GM12878 (cell line): ENCODE measurements at regions not wholly inside any gene's neighbourhood (a gene's known extent, or its start where the extent isn't known, plus 50 kb on each side); places are given as distances from the start of the nearest gene placed in this dataset.

Experiments
- ATAC-seq: fragments of 200-7000 bp; cut with Tn5 transposase; 3 replicates; pipeline ENCODE4 v1.9.1; 2020; ENCODE audit warnings: mild to moderate bottlenecking, moderate library complexity
- BruUV-seq: library from RNA; stranded (reverse); fragments of 400-500 nt; replicated peaks from 2 replicates; lab custom pipeline; 2021; lab: Mats Ljungman, UMichigan
- CTCF ChIA-PET: fragments of 300-600 bp; sonication (Branson Sonifier 250); formaldehyde crosslinking; extraction: SDS; loops from one replicate; lab custom pipeline; 2021; ENCODE audit warnings: inconsistent platforms; lab: Yijun Ruan, JAX
- POLR2A ChIA-PET: fragments of 350-600 bp; formaldehyde crosslinking; extraction: SDS; loops from one replicate; lab custom pipeline; 2021; ENCODE audit warnings: inconsistent platforms; lab: Charles Lee
- RAD21 ChIA-PET: fragments of 300-600 bp; sonication (Branson Sonifier 250); formaldehyde crosslinking; loops from one replicate; lab custom pipeline; 2023; ENCODE audit warnings: antibody characterized with exemption; ENCODE audit not compliant: unreplicated experiment; lab: Charles Lee
- SMC1A ChIA-PET: fragments of 300-600 bp; sonication (Branson Sonifier 250); formaldehyde crosslinking; loops from one replicate; lab custom pipeline; 2023; ENCODE audit not compliant: unreplicated experiment, uncharacterized antibody; lab: Charles Lee
- DNase-seq: peaks from one replicate; pipeline ENCODE4 v3.0.0-alpha.2; 2011; ENCODE audit warnings: low read depth, low spot score
- FAIRE-seq: peaks from 3 replicates; lab custom pipeline; 2011; peaks lifted over from hg19 to GRCh38; lab: Jason Lieb, UNC
- H2AFZ ChIP-seq: 2 replicates; pipeline ENCODE4 v1.6.0; 2011; ENCODE audit warnings: low read depth, low read length, control low read depth; ENCODE audit not compliant: control insufficient read depth
- H3K27ac ChIP-seq: 2 replicates; pipeline ENCODE4 v1.5.1; 2011; ENCODE audit warnings: control low read depth; ENCODE audit not compliant: control insufficient read depth, insufficient read depth
- H3K27me3 ChIP-seq, 2 experiments: replicated peaks in 1 of 2; 2 replicates each; pipeline versions ENCODE4 v1.6.0 to v1.6.1; 2011; ENCODE audit warnings: low read length in 1 of 2; ENCODE audit not compliant: control insufficient read depth in 2 of 2, insufficient read depth in 2 of 2
- H3K36me3 ChIP-seq, 2 experiments: 2 replicates each; pipeline ENCODE4 v1.5.1; 2011; ENCODE audit warnings: low read length in 1 of 2; ENCODE audit not compliant: control insufficient read depth in 2 of 2, insufficient read depth in 2 of 2
- H3K4me1 ChIP-seq: 2 replicates; pipeline ENCODE4 v1.6.1; 2011; ENCODE audit warnings: mild to moderate bottlenecking, low read length, moderate library complexity, mixed read lengths; ENCODE audit not compliant: control insufficient read depth, insufficient read depth
- H3K4me2 ChIP-seq: 2 replicates; pipeline ENCODE4 v1.6.0; 2011; ENCODE audit warnings: control low read depth; ENCODE audit not compliant: control insufficient read depth, insufficient read depth
- H3K4me3 ChIP-seq: fragments of 200-600 bp; sonication (generic); 2 replicates; pipeline ENCODE4 v1.5.1; 2016
- H3K79me2 ChIP-seq: 2 replicates; pipeline ENCODE4 v1.6.0; 2011; ENCODE audit warnings: low read length; ENCODE audit not compliant: control insufficient read depth, insufficient read depth
- H3K9ac ChIP-seq: 2 replicates; pipeline ENCODE4 v1.8.0; 2011; ENCODE audit warnings: low read length, control low read depth, mixed read lengths; ENCODE audit not compliant: control insufficient read depth, insufficient read depth
- H3K9me3 ChIP-seq: replicated peaks from 3 replicates; pipeline ENCODE4 v1.5.1; 2011; ENCODE audit warnings: mild to moderate bottlenecking, low read length; ENCODE audit not compliant: control insufficient read depth, insufficient read depth
- H4K20me1 ChIP-seq: 2 replicates; pipeline ENCODE4 v1.6.0; 2011; ENCODE audit not compliant: control insufficient read depth, insufficient read depth
- BACH1 ChIP-seq: fragments of 450-650 bp; IDR thresholded peaks from 2 replicates; pipeline ENCODE4 v1.6.1; 2017; ENCODE audit warnings: mild to moderate bottlenecking, borderline replicate concordance
- BCL11A ChIP-seq: IDR thresholded peaks from 2 replicates; pipeline ENCODE4 v1.6.1; 2011; ENCODE audit warnings: low read depth, low read length
- BRCA1 ChIP-seq: IDR thresholded peaks from 2 replicates; pipeline ENCODE4 v1.6.1; 2011; ENCODE audit warnings: low read depth, low read length, improper control_type of control experiment
- E2F4 ChIP-seq: IDR thresholded peaks from 2 replicates; pipeline ENCODE4 v1.6.1; 2012; ENCODE audit warnings: low read depth, low read length, improper control_type of control experiment
- EGR1 ChIP-seq, 2 experiments: IDR thresholded peaks; 1 replicate in 1 of 2; 2 replicates in 1 of 2; pipeline ENCODE4 v1.6.1; 2011 to 2012; ENCODE audit warnings: low read depth in 2 of 2, low read length in 2 of 2, borderline replicate concordance in 1 of 2, mild to moderate bottlenecking in 1 of 2, moderate library complexity in 1 of 2
- EP300 ChIP-seq, 2 experiments: fragments of 150-350 bp in 1 of 2; IDR thresholded peaks; 2 replicates each; pipeline ENCODE4 v1.6.1; 2011 to 2012; ENCODE audit warnings: low read depth in 2 of 2, low read length in 2 of 2, borderline replicate concordance in 1 of 2, improper control_type of control experiment in 1 of 2, inconsistent platforms in 1 of 2; ENCODE audit not compliant: control insufficient read depth in 1 of 2
- FOXM1 ChIP-seq: IDR thresholded peaks from 2 replicates; pipeline ENCODE4 v1.6.1; 2012; ENCODE audit warnings: low read depth, mild to moderate bottlenecking, inconsistent platforms, low read length, moderate library complexity
- MLLT1 ChIP-seq: fragments of 450-650 bp; IDR thresholded peaks from 2 replicates; pipeline ENCODE4 v1.6.1; 2016; ENCODE audit warnings: mild to moderate bottlenecking
- POU2F2 ChIP-seq: IDR thresholded peaks from 3 replicates; pipeline ENCODE4 v1.6.1; 2011; ENCODE audit warnings: low read depth, mild to moderate bottlenecking, low read length, borderline replicate concordance
- SMAD5 ChIP-seq: IDR thresholded peaks from 2 replicates; pipeline ENCODE4 v1.6.1; 2016; ENCODE audit warnings: antibody characterized with exemption, low read depth
- ZNF207 ChIP-seq: fragments of 450-650 bp; IDR thresholded peaks from 2 replicates; pipeline ENCODE4 v1.6.1; 2014; ENCODE audit warnings: antibody characterized with exemption, mild to moderate bottlenecking, borderline replicate concordance
- WGBS: methylation state at CpG from one replicate; pipeline ENCODE4 v1.1.6; 2016; ENCODE audit warnings: low lambda C conversion rate; ENCODE audit not compliant: insufficient replicate concordance, insufficient coverage; ENCODE audit errors: missing lambda C conversion rate; 5-methylcytosine and 5-hydroxymethylcytosine counted together
- in situ Hi-C: fragments of 300-500 bp; cut with MboI; formaldehyde crosslinking; loops from 9 replicates; pipeline ENCODE4 v1.14.3; 2018; ENCODE audit warnings: mixed read lengths
- intact Hi-C: fragments of 100-400 bp; cut with micrococcal nuclease; formaldehyde crosslinking; loops from one replicate; pipeline ENCODE4 v1.14.2; 2022; ENCODE audit not compliant: unreplicated experiment

GRCh38 chr1:113314600-113314999 lies 75.7 kb upstream of the MAGI3 start:
- no peak overlapping the region for H3K9ac ChIP-seq
- H3K4me1 ChIP-seq: no peaks in the 10 kb centered on the region
- no TSS peak for BruUV-seq
- H3K27ac ChIP-seq: no peak overlapping the region
- H3K79me2 ChIP-seq: no peaks in the 10 kb centered on the region
- ChIA-PET RAD21 (no interaction called here), POLR2A (no interaction called here), SMC1A (no interaction called here), CTCF (interaction anchor here (0.9 kb wide), 1 partner anchor 9 kb away, joined by 3 read pairs; no protein-coding TSS in a partner anchor)
- no peak for DNase-seq
- WGBS: 56% methylated on average over 3 of the region's 3 CpGs
- in situ Hi-C loops: no loop called here
- intact Hi-C loops: no loop called here
- no peaks in the 10 kb centered on the region for H3K36me3 ChIP-seq
- H3K4me2 ChIP-seq: no peak overlapping the region
- no peaks in the 10 kb centered on the region for H3K27me3 ChIP-seq
- no peaks in the 10 kb centered on the region; the same call in 2 of the 3 replicates for H3K9me3 ChIP-seq
- H4K20me1 ChIP-seq: no peaks in the 10 kb centered on the region
- H2AFZ ChIP-seq: no peak overlapping the region
- FAIRE-seq: no peak
- H3K4me3 ChIP-seq: no peak overlapping the region
- ATAC-seq: no peak
- TF ChIP-seq BACH1 (no peak), BCL11A (no peak), POU2F2 (no peak), SMAD5 (no peak), EP300 (IDR thresholded peaks at IDR 0.05; ENCODE audit: borderline replicate concordance in 1 of 2, control insufficient read depth in 1 of 2, low read depth in 2 of 2, low read length in 2 of 2) (no peak), E2F4 (no peak), BRCA1 (no peak), EGR1 (IDR thresholded peaks at IDR 0.05; ENCODE audit: borderline replicate concordance in 1 of 2, low read depth in 2 of 2, low read length in 2 of 2) (no peak), ZNF207 (no peak), FOXM1 (no peak), MLLT1 (no peak)
